ENCODE measurements at regions not wholly inside any gene's neighbourhood (a gene's known extent, or its start where the extent isn't known, plus 50 kb on each side); places are given as distances from the start of the nearest gene placed in this dataset.

DNA sequence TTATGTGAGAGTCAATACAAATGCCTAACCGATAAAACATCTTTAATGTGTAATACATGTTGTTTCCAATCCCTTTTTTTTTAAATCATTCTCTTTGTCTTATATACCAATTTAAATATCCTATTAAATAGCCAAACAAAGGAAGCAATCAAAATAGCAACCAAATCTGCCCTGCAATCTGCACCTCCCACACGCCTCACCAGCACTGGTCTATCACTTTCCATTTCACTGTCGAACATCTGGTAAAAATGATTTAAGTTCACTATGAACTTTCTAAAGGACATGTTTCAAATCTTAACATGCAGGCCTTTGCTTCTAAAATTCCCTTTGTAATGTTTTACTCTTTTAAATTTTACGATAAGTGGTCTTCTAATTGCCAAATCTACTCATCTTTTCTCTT is 1305.5 kb upstream of the TENM4 start:
- Histone ChIP-seq H3K27ac (ENCODE audit: low read depth, low read length) (no peak overlapping the region), H3K14ac (ENCODE audit: low read length) (no peak overlapping the region), H2AK5ac (ENCODE audit: low read length) (no peak overlapping the region), H2BK12ac (ENCODE audit: low read length) (no peak overlapping the region), H4K8ac (ENCODE audit: low read depth, low read length) (no peak overlapping the region), H3K4ac (ENCODE audit: low read depth, low read length) (no peak overlapping the region), H3K4me2 (ENCODE audit: low read length) (no peak overlapping the region), H2BK5ac (ENCODE audit: low read depth, low read length, poor library complexity) (no peak overlapping the region), H4K12ac (ENCODE audit: low read depth, low read length) (no peak overlapping the region), H3K23ac (ENCODE audit: low read length) (no peak overlapping the region), H3K9me3 (ENCODE audit: insufficient read depth, low read depth, low read length) (no peaks in the 10 kb centered on the region), H3K4me1 (ENCODE audit: control insufficient read depth in 1 of 2, insufficient read depth in 2 of 2, low read length in 2 of 2) (no peaks in the 10 kb centered on the region), H3K4me3 (ENCODE audit: low read depth, low read length) (no peak overlapping the region), H3K79me1 (ENCODE audit: low read length) (no peaks in the 10 kb centered on the region), H3K36me3 (ENCODE audit: control insufficient read depth in 1 of 2, insufficient read depth in 2 of 2, low read length in 2 of 2) (no peaks in the 10 kb centered on the region), H4K91ac (ENCODE audit: low read depth, low read length) (no peak overlapping the region), H3K18ac (ENCODE audit: low read length) (no peak overlapping the region), H2AFZ (ENCODE audit: insufficient read depth, low read length, poor library complexity) (no peak overlapping the region), H3K79me2 (ENCODE audit: control insufficient read depth, insufficient read depth, low read length, poor library complexity) (no peaks in the 10 kb centered on the region), H2BK120ac (ENCODE audit: insufficient read depth, low read length, poor library complexity) (no peak overlapping the region), H3K9ac (ENCODE audit: low read length) (no peak overlapping the region), H3K27me3 (ENCODE audit: insufficient read depth, low read length) (no peaks in the 10 kb centered on the region)
- no peak for DNase-seq
- WGBS (ENCODE audit: extremely low coverage, insufficient coverage, insufficient read length): no CpG with 5 or more reads among the region's 4 CpGs

DNA sequence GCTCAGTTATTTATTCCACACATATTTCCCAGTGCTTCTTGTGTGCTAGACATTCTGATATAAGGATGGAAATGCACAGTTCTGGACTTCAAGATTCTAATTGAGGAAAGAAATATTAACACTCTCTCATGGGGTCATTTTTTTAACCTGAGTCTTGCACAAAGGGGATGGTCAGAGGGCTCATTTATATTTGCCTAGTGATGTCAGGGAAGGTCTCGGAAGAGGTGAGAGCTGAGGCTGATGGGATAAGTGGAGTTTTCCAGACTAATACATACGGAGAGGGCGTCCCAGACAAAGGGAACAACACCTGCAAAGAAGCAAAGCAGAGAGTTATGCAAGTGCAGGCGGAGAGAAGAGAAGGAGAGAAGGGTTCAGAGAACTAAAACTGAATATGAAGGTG is 1304.6 kb upstream of the TENM4 start:
- H3K4me2 ChIP-seq (ENCODE audit: low read length): no peak overlapping the region
- H3K4me1 ChIP-seq (ENCODE audit: control insufficient read depth in 1 of 2, insufficient read depth in 2 of 2, low read length in 2 of 2): no peaks in the 10 kb centered on the region
- no peak overlapping the region for H4K12ac ChIP-seq (ENCODE audit: low read depth, low read length)
- no peak overlapping the region for H3K27ac ChIP-seq (ENCODE audit: low read depth, low read length)
- H3K79me2 ChIP-seq (ENCODE audit: control insufficient read depth, insufficient read depth, low read length, poor library complexity): no peaks in the 10 kb centered on the region
- no CpG with 5 or more reads among the region's 4 CpGs for WGBS (ENCODE audit: extremely low coverage, insufficient coverage, insufficient read length)
- no peak overlapping the region for H3K9ac ChIP-seq (ENCODE audit: low read length)
- H4K8ac ChIP-seq (ENCODE audit: low read depth, low read length): no peak overlapping the region
- no peak overlapping the region for H3K18ac ChIP-seq (ENCODE audit: low read length)
- no peak overlapping the region for H3K14ac ChIP-seq (ENCODE audit: low read length)
- no peak overlapping the region for H2BK5ac ChIP-seq (ENCODE audit: low read depth, low read length, poor library complexity)
- H2AFZ ChIP-seq (ENCODE audit: insufficient read depth, low read length, poor library complexity): no peak overlapping the region
- DNase-seq: no peak
- no peak overlapping the region for H3K4ac ChIP-seq (ENCODE audit: low read depth, low read length)
- no peaks in the 10 kb centered on the region for H3K27me3 ChIP-seq (ENCODE audit: insufficient read depth, low read length)
- no peak overlapping the region for H3K23ac ChIP-seq (ENCODE audit: low read length)
- no peaks in the 10 kb centered on the region for H3K79me1 ChIP-seq (ENCODE audit: low read length)
- H2BK12ac ChIP-seq (ENCODE audit: low read length): no peak overlapping the region
- no peak overlapping the region for H3K4me3 ChIP-seq (ENCODE audit: low read depth, low read length)
- H3K9me3 ChIP-seq (ENCODE audit: insufficient read depth, low read depth, low read length): no peaks in the 10 kb centered on the region
- no peak overlapping the region for H2BK120ac ChIP-seq (ENCODE audit: insufficient read depth, low read length, poor library complexity)
- H4K91ac ChIP-seq (ENCODE audit: low read depth, low read length): no peak overlapping the region
- H3K36me3 ChIP-seq (ENCODE audit: control insufficient read depth in 1 of 2, insufficient read depth in 2 of 2, low read length in 2 of 2): no peaks in the 10 kb centered on the region
- no peak overlapping the region for H2AK5ac ChIP-seq (ENCODE audit: low read length)

DNA sequence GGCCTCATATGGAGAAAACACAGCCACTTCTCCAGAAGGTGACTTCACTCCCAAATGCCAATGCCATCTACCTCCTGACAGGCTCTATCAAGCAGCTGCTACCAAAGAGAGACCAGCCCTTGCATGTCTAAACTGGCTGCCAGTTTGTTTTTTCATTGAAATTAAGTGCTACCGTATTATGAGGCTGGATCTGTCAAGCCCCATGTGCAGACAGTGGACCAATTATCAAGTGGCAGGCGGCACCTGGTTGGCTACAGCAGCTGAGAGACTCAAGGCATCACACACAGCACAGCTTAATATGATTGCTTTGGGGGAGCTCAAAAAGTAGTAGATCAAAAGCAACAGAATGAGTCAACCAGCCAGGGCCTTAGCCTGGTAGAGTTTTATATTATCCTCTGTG is 1293.0 kb upstream of the TENM4 start:
- Histone ChIP-seq H2BK12ac (ENCODE audit: low read length) (no peak overlapping the region), H3K27me3 (ENCODE audit: insufficient read depth, low read length) (no peaks in the 10 kb centered on the region), H2AFZ (ENCODE audit: insufficient read depth, low read length, poor library complexity) (no peak overlapping the region), H3K18ac (ENCODE audit: low read length) (no peak overlapping the region), H3K79me1 (ENCODE audit: low read length) (no peaks in the 10 kb centered on the region), H3K4me1 (ENCODE audit: control insufficient read depth in 1 of 2, insufficient read depth in 2 of 2, low read length in 2 of 2) (no peaks in the 10 kb centered on the region), H3K14ac (ENCODE audit: low read length) (no peak overlapping the region), H3K27ac (ENCODE audit: low read depth, low read length) (no peak overlapping the region), H3K4me3 (ENCODE audit: low read depth, low read length) (no peak overlapping the region), H2BK5ac (ENCODE audit: low read depth, low read length, poor library complexity) (no peak overlapping the region), H2AK5ac (ENCODE audit: low read length) (no peak overlapping the region), H3K36me3 (ENCODE audit: control insufficient read depth in 1 of 2, insufficient read depth in 2 of 2, low read length in 2 of 2) (no peaks in the 10 kb centered on the region), H3K4me2 (ENCODE audit: low read length) (no peak overlapping the region), H3K79me2 (ENCODE audit: control insufficient read depth, insufficient read depth, low read length, poor library complexity) (no peaks in the 10 kb centered on the region), H4K12ac (ENCODE audit: low read depth, low read length) (no peak overlapping the region), H2BK120ac (ENCODE audit: insufficient read depth, low read length, poor library complexity) (no peak overlapping the region), H3K23ac (ENCODE audit: low read length) (no peak overlapping the region), H3K4ac (ENCODE audit: low read depth, low read length) (no peak overlapping the region), H3K9ac (ENCODE audit: low read length) (no peak overlapping the region), H4K91ac (ENCODE audit: low read depth, low read length) (no peak overlapping the region), H4K8ac (ENCODE audit: low read depth, low read length) (no peak overlapping the region), H3K9me3 (ENCODE audit: insufficient read depth, low read depth, low read length) (no peaks in the 10 kb centered on the region)
- WGBS (ENCODE audit: extremely low coverage, insufficient coverage, insufficient read length): no CpG with 5 or more reads among the region's 2 CpGs
- DNase-seq: no peak

DNA sequence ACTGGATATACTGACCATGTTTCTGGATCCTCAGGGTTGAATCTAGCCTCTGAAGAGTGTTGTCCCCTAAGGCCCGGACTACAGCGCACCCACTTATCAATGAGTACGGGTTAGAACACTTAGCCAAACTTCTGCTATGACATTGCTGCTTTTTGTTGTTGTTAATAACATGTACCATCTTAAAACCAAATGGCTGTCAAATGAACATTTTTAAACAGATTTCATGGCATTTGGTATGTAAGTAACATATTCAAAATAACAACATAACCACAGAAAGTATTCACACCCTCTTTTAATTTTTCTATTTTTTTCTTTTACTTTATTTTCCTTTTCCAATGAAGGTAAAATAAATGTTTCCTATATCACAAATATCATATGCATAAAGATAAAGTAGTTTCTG is 1292.5 kb upstream of the TENM4 start:
- Histone ChIP-seq H2BK12ac (ENCODE audit: low read length) (no peak overlapping the region), H3K36me3 (ENCODE audit: control insufficient read depth in 1 of 2, insufficient read depth in 2 of 2, low read length in 2 of 2) (no peaks in the 10 kb centered on the region), H3K27ac (ENCODE audit: low read depth, low read length) (no peak overlapping the region), H3K14ac (ENCODE audit: low read length) (no peak overlapping the region), H3K23ac (ENCODE audit: low read length) (no peak overlapping the region), H3K4me2 (ENCODE audit: low read length) (no peak overlapping the region), H4K8ac (ENCODE audit: low read depth, low read length) (no peak overlapping the region), H2AK5ac (ENCODE audit: low read length) (no peak overlapping the region), H3K18ac (ENCODE audit: low read length) (no peak overlapping the region), H3K4me1 (ENCODE audit: control insufficient read depth in 1 of 2, insufficient read depth in 2 of 2, low read length in 2 of 2) (no peaks in the 10 kb centered on the region), H2AFZ (ENCODE audit: insufficient read depth, low read length, poor library complexity) (no peak overlapping the region), H3K4ac (ENCODE audit: low read depth, low read length) (no peak overlapping the region), H2BK120ac (ENCODE audit: insufficient read depth, low read length, poor library complexity) (no peak overlapping the region), H4K12ac (ENCODE audit: low read depth, low read length) (no peak overlapping the region), H3K9me3 (ENCODE audit: insufficient read depth, low read depth, low read length) (no peaks in the 10 kb centered on the region), H3K79me2 (ENCODE audit: control insufficient read depth, insufficient read depth, low read length, poor library complexity) (no peaks in the 10 kb centered on the region), H3K4me3 (ENCODE audit: low read depth, low read length) (no peak overlapping the region), H3K79me1 (ENCODE audit: low read length) (no peaks in the 10 kb centered on the region), H3K27me3 (ENCODE audit: insufficient read depth, low read length) (no peaks in the 10 kb centered on the region), H4K91ac (ENCODE audit: low read depth, low read length) (no peak overlapping the region), H3K9ac (ENCODE audit: low read length) (no peak overlapping the region), H2BK5ac (ENCODE audit: low read depth, low read length, poor library complexity) (no peak overlapping the region)
- no CpG with 5 or more reads among the region's 3 CpGs for WGBS (ENCODE audit: extremely low coverage, insufficient coverage, insufficient read length)
- no peak for DNase-seq

Data from trophoblast cell (in vitro differentiated cells and primary cell).